ENCODE measurements at regions not wholly inside any gene's neighbourhood (a gene's known extent, or its start where the extent isn't known, plus 50 kb on each side); places are given as distances from the start of the nearest gene placed in this dataset.
"Not testable (repeated sequence)": the region's sequence is repeated elsewhere in the genome, so short reads cannot be mapped to it uniquely, and the experiment has no call there.

- H3K9me3 ChIP-seq (ENCODE audit: control insufficient read depth in 2 of 2, low read length in 2 of 2), result no peaks in the 10 kb centered on the region
- H3K4me1 ChIP-seq (ENCODE audit: control insufficient read depth, insufficient read depth, low read length), result peaks cover 13% of the 10 kb centered on the region
- H3K27me3 ChIP-seq (ENCODE audit: control insufficient read depth in 1 of 2, insufficient read depth in 2 of 2, low read length in 2 of 2), result no peaks in the 10 kb centered on the region
- H3K27ac ChIP-seq (ENCODE audit: low read length), result no peak overlapping the region
- no peaks in the 10 kb centered on the region for H3K36me3 ChIP-seq (ENCODE audit: control insufficient read depth in 2 of 2, insufficient read depth in 2 of 2, low read length in 2 of 2)
- H3K4me3 ChIP-seq (ENCODE audit: low read length in 2 of 2), result no peak overlapping the region
- H3K9ac ChIP-seq (ENCODE audit: low read length in 2 of 2), result no peak overlapping the region
Measured at GRCh38 chr13:26853323-26853722, 92.7 kb upstream of the GPR12 start.

- no peaks in the 10 kb centered on the region for H3K4me1 ChIP-seq (ENCODE audit: control insufficient read depth, insufficient read depth, low read length)
- no peak overlapping the region for H3K27ac ChIP-seq (ENCODE audit: low read length)
- H3K9me3 ChIP-seq (ENCODE audit: control insufficient read depth in 2 of 2, low read length in 2 of 2), result no peaks in the 10 kb centered on the region
- no peak overlapping the region for H3K9ac ChIP-seq (ENCODE audit: low read length in 2 of 2)
- no peaks in the 10 kb centered on the region for H3K36me3 ChIP-seq (ENCODE audit: control insufficient read depth in 2 of 2, insufficient read depth in 2 of 2, low read length in 2 of 2)
- H3K4me3 ChIP-seq (ENCODE audit: low read length in 2 of 2), result no peak overlapping the region
- no peaks in the 10 kb centered on the region for H3K27me3 ChIP-seq (ENCODE audit: control insufficient read depth in 1 of 2, insufficient read depth in 2 of 2, low read length in 2 of 2)
Measured at GRCh38 chr13:26847281-26847680, 86.7 kb upstream of the GPR12 start.

GRCh38 chr13:26845063-26845462 is 84.5 kb upstream of the GPR12 start:
- H3K9me3 ChIP-seq (ENCODE audit: control insufficient read depth in 2 of 2, low read length in 2 of 2); H3K9ac ChIP-seq (ENCODE audit: low read length in 2 of 2); H3K4me3 ChIP-seq (ENCODE audit: low read length in 2 of 2): not testable (repeated sequence)

GRCh38 chr13:26839682-26840081 is 79.1 kb upstream of the GPR12 start:
- Histone ChIP-seq H3K9me3 (ENCODE audit: control insufficient read depth in 2 of 2, low read length in 2 of 2) (no peaks in the 10 kb centered on the region), H3K27me3 (ENCODE audit: control insufficient read depth in 1 of 2, insufficient read depth in 2 of 2, low read length in 2 of 2) (peaks cover 0 to 5% of the 10 kb centered on the region in 2 donors), H3K4me1 (ENCODE audit: control insufficient read depth, insufficient read depth, low read length) (no peaks in the 10 kb centered on the region), H3K9ac (ENCODE audit: low read length in 2 of 2) (no peak overlapping the region), H3K27ac (ENCODE audit: low read length) (no peak overlapping the region), H3K36me3 (ENCODE audit: control insufficient read depth in 2 of 2, insufficient read depth in 2 of 2, low read length in 2 of 2) (no peaks in the 10 kb centered on the region), H3K4me3 (ENCODE audit: low read length in 2 of 2) (no peak overlapping the region)

More at GRCh38 chr13:26845063-26845462, 84.5 kb upstream of the GPR12 start:
- H3K27ac ChIP-seq (ENCODE audit: low read length); H3K36me3 ChIP-seq (ENCODE audit: control insufficient read depth in 2 of 2, insufficient read depth in 2 of 2, low read length in 2 of 2); H3K27me3 ChIP-seq (ENCODE audit: control insufficient read depth in 1 of 2, insufficient read depth in 2 of 2, low read length in 2 of 2); H3K4me1 ChIP-seq (ENCODE audit: control insufficient read depth, insufficient read depth, low read length): not testable (repeated sequence)

GRCh38 chr13:26838821-26839220 is 78.2 kb upstream of the GPR12 start:
- Histone ChIP-seq H3K36me3 (ENCODE audit: control insufficient read depth in 2 of 2, insufficient read depth in 2 of 2, low read length in 2 of 2) (no peaks in the 10 kb centered on the region), H3K9me3 (ENCODE audit: control insufficient read depth in 2 of 2, low read length in 2 of 2) (no peaks in the 10 kb centered on the region), H3K4me1 (ENCODE audit: control insufficient read depth, insufficient read depth, low read length) (no peaks in the 10 kb centered on the region), H3K4me3 (ENCODE audit: low read length in 2 of 2) (no peak overlapping the region), H3K27me3 (ENCODE audit: control insufficient read depth in 1 of 2, insufficient read depth in 2 of 2, low read length in 2 of 2) (peaks cover 0 to 5% of the 10 kb centered on the region in 2 donors), H3K27ac (ENCODE audit: low read length) (no peak overlapping the region), H3K9ac (ENCODE audit: low read length in 2 of 2) (no peak overlapping the region)

GRCh38 chr13:26837997-26838396 is 77.4 kb upstream of the GPR12 start:
- no peak overlapping the region for H3K4me3 ChIP-seq (ENCODE audit: low read length in 2 of 2)
- no peaks in the 10 kb centered on the region for H3K4me1 ChIP-seq (ENCODE audit: control insufficient read depth, insufficient read depth, low read length)
- H3K9ac ChIP-seq (ENCODE audit: low read length in 2 of 2), result no peak overlapping the region
- H3K27ac ChIP-seq (ENCODE audit: low read length), result no peak overlapping the region
- no peaks in the 10 kb centered on the region for H3K36me3 ChIP-seq (ENCODE audit: control insufficient read depth in 2 of 2, insufficient read depth in 2 of 2, low read length in 2 of 2)
- H3K9me3 ChIP-seq (ENCODE audit: control insufficient read depth in 2 of 2, low read length in 2 of 2), result no peaks in the 10 kb centered on the region
- peaks cover 0 to 5% of the 10 kb centered on the region in 2 donors for H3K27me3 ChIP-seq (ENCODE audit: control insufficient read depth in 1 of 2, insufficient read depth in 2 of 2, low read length in 2 of 2)

GRCh38 chr13:26837102-26837501 is 76.5 kb upstream of the GPR12 start:
- H3K9me3 ChIP-seq (ENCODE audit: control insufficient read depth in 2 of 2, low read length in 2 of 2), result no peaks in the 10 kb centered on the region
- H3K4me1 ChIP-seq (ENCODE audit: control insufficient read depth, insufficient read depth, low read length), result no peaks in the 10 kb centered on the region
- no peaks in the 10 kb centered on the region for H3K36me3 ChIP-seq (ENCODE audit: control insufficient read depth in 2 of 2, insufficient read depth in 2 of 2, low read length in 2 of 2)
- peaks cover 0 to 5% of the 10 kb centered on the region in 2 donors for H3K27me3 ChIP-seq (ENCODE audit: control insufficient read depth in 1 of 2, insufficient read depth in 2 of 2, low read length in 2 of 2)
- H3K9ac ChIP-seq (ENCODE audit: low read length in 2 of 2), result no peak overlapping the region
- H3K4me3 ChIP-seq (ENCODE audit: low read length in 2 of 2), result no peak overlapping the region
- H3K27ac ChIP-seq (ENCODE audit: low read length), result no peak overlapping the region

GRCh38 chr13:26836626-26837025 is 76.0 kb upstream of the GPR12 start:
- H3K27ac ChIP-seq (ENCODE audit: low read length), result no peak overlapping the region
- H3K4me1 ChIP-seq (ENCODE audit: control insufficient read depth, insufficient read depth, low read length), result no peaks in the 10 kb centered on the region
- no peak overlapping the region for H3K9ac ChIP-seq (ENCODE audit: low read length in 2 of 2)
- H3K27me3 ChIP-seq (ENCODE audit: control insufficient read depth in 1 of 2, insufficient read depth in 2 of 2, low read length in 2 of 2), result peaks cover 0 to 5% of the 10 kb centered on the region in 2 donors
- H3K4me3 ChIP-seq (ENCODE audit: low read length in 2 of 2), result no peak overlapping the region
- no peaks in the 10 kb centered on the region for H3K9me3 ChIP-seq (ENCODE audit: control insufficient read depth in 2 of 2, low read length in 2 of 2)
- no peaks in the 10 kb centered on the region for H3K36me3 ChIP-seq (ENCODE audit: control insufficient read depth in 2 of 2, insufficient read depth in 2 of 2, low read length in 2 of 2)

GRCh38 chr13:26834646-26835045 is 74.1 kb upstream of the GPR12 start:
- H3K27me3 ChIP-seq (ENCODE audit: control insufficient read depth in 1 of 2, insufficient read depth in 2 of 2, low read length in 2 of 2), result peaks cover 0 to 5% of the 10 kb centered on the region in 2 donors
- H3K4me3 ChIP-seq (ENCODE audit: low read length in 2 of 2), result no peak overlapping the region
- H3K9ac ChIP-seq (ENCODE audit: low read length in 2 of 2), result no peak overlapping the region
- no peak overlapping the region for H3K27ac ChIP-seq (ENCODE audit: low read length)
- H3K36me3 ChIP-seq (ENCODE audit: control insufficient read depth in 2 of 2, insufficient read depth in 2 of 2, low read length in 2 of 2), result no peaks in the 10 kb centered on the region
- no peaks in the 10 kb centered on the region for H3K4me1 ChIP-seq (ENCODE audit: control insufficient read depth, insufficient read depth, low read length)
- no peaks in the 10 kb centered on the region for H3K9me3 ChIP-seq (ENCODE audit: control insufficient read depth in 2 of 2, low read length in 2 of 2)

- Histone ChIP-seq H3K36me3 (ENCODE audit: control insufficient read depth in 2 of 2, insufficient read depth in 2 of 2, low read length in 2 of 2) (no peaks in the 10 kb centered on the region), H3K27me3 (ENCODE audit: control insufficient read depth in 1 of 2, insufficient read depth in 2 of 2, low read length in 2 of 2) (no peaks in the 10 kb centered on the region), H3K4me3 (ENCODE audit: low read length in 2 of 2) (no peak overlapping the region), H3K4me1 (ENCODE audit: control insufficient read depth, insufficient read depth, low read length) (no peaks in the 10 kb centered on the region), H3K9me3 (ENCODE audit: control insufficient read depth in 2 of 2, low read length in 2 of 2) (no peaks in the 10 kb centered on the region), H3K9ac (ENCODE audit: low read length in 2 of 2) (no peak overlapping the region), H3K27ac (ENCODE audit: low read length) (no peak overlapping the region)
Measured at GRCh38 chr13:26831336-26831908, 70.8 kb upstream of the GPR12 start.

GRCh38 chr13:26829716-26830115 is 69.1 kb upstream of the GPR12 start:
- Histone ChIP-seq H3K27ac (ENCODE audit: low read length) (no peak overlapping the region), H3K36me3 (ENCODE audit: control insufficient read depth in 2 of 2, insufficient read depth in 2 of 2, low read length in 2 of 2) (no peaks in the 10 kb centered on the region), H3K9me3 (ENCODE audit: control insufficient read depth in 2 of 2, low read length in 2 of 2) (no peaks in the 10 kb centered on the region), H3K9ac (ENCODE audit: low read length in 2 of 2) (no peak overlapping the region), H3K27me3 (ENCODE audit: control insufficient read depth in 1 of 2, insufficient read depth in 2 of 2, low read length in 2 of 2) (no peaks in the 10 kb centered on the region), H3K4me1 (ENCODE audit: control insufficient read depth, insufficient read depth, low read length) (no peaks in the 10 kb centered on the region), H3K4me3 (ENCODE audit: low read length in 2 of 2) (no peak overlapping the region)

All from stomach smooth muscle (tissue), 2 donors.